Embryonic facial prominence (tissue), 1 donor: ENCODE measurements at regions not wholly inside any gene's neighbourhood (a gene's known extent, or its start where the extent isn't known, plus 50 kb on each side); places are given as distances from the start of the nearest gene placed in this dataset.

Experiments used
- DNase-seq: peaks from one replicate; pipeline ENCODE4 v3.0.0-alpha.2; 2016; ENCODE audit errors: extremely low spot score

DNA sequence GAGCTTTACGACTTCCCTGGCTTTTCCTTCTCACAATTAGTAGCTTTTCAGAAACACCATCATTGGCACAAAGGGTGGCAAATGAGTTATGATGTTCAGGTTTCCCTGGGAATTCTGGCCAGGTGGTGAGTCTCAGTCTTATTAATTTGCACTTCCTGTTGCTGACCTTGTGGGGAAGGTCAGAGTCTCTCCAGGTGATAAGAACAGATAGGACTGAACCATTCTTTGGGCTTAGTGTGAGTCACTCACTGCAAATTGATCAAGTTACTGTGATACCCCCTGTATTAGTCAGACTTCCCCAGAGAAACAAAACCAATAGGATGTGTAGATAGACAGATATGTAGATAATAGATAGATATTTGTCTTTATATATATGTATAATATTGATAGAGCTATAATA lies 53.8 kb upstream of the RANBP3L start:
- DNase-seq, result no peak

DNA sequence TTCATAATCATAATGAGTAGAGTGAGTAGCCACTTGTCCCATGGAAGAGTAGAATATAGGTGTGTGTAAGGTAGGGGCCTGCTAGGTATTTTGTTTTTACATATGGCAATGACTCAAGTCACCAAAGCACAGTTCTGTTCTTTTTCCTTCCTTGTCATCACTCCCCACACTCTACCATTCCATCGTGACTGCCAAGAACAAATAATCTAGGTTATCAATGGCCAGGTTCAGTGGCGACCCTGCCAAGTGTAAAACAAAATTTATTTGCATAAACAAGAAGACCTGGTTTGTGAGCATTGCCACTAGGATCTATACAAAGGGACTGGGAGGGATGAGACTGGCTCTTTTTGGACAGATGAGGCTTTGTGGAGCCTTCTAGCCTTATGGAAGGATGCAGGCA lies 55.2 kb upstream of the RANBP3L start:
- DNase-seq, result no peak

DNA sequence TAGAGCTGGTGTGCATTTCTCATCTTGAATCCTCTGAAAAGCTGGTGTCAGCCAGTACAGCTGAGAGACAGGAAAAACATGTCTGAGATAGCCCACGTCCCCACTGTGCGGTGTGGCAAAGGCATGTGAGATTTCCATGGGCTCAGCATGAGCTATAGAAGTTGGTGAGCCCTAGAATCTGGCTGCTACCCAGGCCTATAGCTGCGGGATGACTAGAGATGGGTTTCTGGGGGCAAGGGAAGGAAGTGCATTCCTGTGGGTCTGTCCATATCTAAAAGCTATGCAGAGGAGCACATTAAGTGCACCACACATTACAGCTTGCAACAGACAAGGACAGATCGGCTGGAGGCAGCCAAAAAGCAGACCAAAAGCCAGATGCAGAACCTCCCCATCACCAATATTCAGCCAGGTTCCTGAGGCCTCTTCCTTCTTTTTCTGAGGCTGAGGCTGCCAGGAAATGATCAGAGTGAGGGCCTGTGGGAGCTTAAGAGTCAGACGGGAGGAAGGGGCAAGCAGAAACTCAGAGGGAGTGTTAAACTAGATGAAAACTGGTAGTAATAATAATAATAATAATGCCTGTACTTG lies 55.8 kb upstream of the RANBP3L start:
- no peak for DNase-seq

DNA sequence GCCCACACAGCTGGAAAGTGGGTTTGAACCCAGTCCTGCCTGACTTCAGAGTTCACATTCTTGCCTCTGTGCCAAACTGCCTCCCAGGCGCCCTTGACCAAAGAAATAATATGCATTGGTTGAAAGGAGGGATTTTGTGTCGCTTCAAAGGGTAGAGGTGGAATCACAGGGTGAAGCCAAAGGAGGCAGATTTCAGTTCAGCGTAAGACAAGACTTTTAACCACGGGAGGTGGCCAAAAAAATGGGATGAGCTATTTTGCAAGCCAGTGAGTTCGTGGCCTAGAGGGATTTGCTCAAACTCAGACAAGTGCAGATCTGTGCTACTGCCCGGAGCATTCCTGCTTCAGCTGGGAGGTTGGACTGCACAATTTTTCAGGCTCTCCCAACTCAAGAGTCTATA lies 57.6 kb upstream of the RANBP3L start:
- DNase-seq, result no peak

DNA sequence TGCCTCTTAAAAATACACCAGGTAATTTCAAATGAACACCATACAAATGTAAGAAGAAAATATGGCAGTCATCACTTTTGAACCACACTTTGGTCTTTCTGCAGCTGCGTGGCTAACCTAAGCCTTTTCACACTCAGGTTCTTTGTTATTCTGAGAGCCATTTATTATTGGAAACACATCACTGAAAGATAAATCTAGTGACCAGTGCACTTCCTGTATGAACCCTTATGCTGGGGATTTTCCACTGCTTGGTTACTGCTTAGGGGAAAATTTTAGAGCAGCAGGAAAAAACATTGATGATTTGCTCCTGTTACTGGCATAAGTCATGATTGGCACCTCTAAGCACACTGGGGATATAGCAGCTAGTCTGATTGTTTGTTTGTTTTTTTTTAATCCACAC lies 58.6 kb upstream of the RANBP3L start:
- DNase-seq, result no peak

DNA sequence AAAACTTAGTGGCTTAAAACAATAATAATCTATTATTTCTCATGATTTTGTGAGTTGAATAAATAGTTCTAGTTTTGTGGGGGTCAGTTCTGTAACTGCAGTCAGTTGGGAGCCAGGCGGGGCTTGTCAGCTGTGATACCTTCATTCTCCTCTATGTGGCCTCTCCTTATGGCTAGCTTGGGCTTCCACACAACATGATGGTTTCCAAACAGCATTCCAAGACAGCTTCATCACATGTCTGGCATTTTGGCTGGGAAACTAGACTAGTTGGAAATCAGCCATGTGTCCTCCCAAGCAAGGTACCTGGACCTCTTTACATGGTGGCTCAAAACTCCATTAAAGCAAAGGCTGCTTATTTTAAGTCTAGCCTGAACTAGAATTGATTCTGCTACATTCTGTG lies 61.4 kb upstream of the RANBP3L start:
- DNase-seq, result no peak

DNA sequence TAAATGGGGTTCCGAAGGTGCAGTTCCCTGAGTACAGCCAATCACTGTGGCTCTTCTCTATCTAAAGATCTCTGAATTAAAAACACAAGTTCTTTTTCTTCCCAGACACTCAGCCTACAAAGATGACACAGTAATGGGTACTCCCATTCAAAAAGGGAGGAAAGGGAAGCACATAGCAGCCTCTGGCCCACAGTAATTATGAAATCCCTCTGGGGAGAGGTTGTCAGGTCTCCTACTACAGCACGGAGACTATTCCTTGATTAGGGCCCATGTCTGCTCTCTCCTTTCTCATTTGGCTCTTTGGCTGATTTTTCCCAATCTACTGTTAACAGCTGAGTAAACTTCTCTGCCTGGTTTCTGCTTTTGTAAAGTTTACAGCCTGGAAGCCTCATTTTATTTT lies 62.0 kb upstream of the RANBP3L start:
- DNase-seq, result no peak

DNA sequence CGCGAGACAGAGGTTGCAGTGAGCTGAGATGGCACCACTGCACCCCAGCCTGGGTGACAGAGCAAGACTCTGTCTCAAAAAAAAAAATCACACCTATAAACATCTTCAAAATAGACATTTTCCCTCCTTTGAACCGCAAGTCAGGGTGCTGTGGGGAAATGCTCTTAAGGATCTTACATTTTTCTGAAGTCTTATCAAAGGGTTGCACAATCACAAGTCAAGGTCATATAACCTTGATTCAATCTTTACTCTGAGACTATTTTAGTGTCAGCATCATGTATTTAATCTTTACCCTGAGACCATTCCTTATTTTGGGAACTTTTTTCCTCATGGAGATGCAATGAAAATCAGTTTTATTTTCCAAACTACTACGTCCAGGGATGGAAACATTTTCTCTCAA lies 62.8 kb upstream of the RANBP3L start:
- DNase-seq, result no peak

DNA sequence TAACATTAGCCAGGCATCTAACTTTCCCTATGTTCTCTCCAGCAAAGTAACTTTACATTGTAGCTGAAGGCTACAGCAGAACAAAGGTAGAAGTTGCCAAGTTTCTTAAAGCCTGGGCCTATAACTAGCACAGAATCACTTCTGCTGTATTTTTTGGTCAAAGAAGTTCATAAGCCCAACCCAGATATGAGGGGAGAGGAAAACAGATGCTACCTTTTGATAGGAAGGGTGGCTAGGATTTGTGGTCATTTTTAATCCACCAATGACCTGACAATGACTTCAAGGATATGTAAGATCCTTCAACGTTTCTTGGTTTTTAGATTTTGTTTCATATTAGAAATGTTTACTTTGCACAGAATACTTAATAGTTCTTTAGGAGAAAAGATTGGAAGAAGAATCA lies 64.2 kb upstream of the RANBP3L start:
- DNase-seq, result no peak

DNA sequence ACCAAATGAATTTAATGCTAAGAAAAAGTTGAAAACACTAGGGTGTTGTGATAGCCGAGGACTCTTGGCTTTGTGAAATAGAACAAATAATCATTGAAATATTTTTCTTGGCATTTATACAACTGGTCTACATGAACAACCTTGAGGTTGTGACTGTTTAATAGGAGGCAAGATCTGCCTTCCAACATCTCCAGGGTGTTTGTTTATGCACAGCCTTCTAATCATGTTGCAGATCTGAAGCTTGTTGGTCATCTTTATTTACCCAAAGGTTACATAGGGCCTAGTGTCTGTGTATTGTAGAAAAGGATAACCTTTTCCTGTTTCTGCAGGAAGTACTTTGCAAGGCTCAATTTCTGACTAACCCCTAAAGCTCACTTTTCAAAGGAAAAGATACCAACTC lies 65.2 kb upstream of the RANBP3L start:
- no peak for DNase-seq

DNA sequence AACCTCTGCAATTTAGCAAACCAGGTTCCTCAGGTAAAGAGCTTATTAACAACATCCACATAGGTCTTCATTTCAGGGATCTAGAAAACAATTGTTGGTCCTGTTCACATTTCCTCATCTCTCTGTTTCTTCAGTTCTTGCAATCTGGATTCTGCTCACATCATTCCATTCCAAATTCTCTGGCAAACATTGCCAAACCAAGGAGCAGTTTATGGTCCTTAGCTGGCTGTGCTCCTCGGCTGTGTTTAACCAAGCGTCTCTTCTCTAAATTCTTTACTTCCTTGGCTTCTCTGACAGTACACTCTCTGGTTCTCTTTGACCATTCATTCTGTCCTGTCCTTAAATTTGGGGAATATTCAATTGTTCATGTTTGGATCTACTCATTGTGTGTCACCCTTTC lies 65.8 kb upstream of the RANBP3L start:
- no peak for DNase-seq

DNA sequence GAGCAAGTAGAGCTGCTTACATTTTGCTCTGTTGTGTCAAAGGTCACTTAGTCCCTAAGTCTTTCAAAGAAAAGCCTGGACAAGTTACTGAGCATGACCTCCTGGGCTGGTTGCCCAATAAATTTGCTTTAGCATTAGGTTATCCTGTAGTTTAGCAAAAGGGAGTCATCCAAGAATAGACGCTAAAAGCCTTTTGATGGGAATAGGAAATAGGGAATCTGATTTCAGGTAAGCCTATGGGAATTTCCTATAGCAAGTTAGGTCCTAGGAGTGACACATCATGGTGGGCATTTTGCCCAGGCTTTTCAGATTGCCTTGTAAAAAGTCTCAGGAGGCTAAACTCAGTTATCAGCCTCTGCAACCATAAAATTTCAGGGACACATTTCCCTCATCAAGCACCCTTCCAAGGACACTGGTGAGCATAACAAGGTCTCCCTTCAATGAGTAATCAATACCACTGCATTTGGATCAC lies 67.6 kb upstream of the RANBP3L start:
- no peak for DNase-seq

DNA sequence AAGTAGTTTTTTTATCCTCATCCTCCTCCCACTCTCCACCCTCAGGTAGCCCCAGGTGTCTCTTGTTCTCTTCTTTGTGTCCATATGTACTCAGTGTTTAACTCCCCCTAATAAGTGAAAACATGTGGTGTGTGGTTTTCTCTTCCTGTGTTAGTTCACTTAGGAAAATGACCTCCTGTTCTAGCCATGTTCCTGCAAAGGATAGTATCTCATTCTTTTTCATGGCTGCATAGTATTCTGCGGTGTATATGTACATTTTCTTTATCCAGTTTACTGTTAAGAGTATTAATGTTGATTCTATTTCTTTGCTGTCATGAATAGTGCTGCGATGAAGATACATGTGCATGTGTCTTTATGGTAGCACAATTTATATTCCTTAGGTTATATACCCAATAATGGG lies 68.4 kb upstream of the RANBP3L start:
- no peak for DNase-seq

DNA sequence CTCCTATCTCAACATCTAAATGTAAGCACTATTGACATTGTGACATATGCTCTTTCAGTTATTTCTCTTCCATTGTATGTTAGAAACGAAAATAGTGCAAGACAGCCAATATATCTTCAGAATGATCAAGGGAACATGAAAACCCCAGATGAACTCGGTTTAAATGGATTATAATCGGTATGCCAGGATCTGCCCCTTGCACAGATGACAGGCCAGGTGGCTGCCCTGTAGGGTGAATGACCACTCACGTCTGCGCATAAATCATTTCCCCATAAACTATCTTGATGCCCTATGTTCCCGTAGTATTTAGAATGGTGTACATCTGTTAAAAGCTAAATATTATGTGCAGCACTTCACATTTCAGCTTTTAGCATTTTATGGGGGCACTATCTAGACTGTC lies 69.7 kb upstream of the RANBP3L start:
- DNase-seq, result no peak

DNA sequence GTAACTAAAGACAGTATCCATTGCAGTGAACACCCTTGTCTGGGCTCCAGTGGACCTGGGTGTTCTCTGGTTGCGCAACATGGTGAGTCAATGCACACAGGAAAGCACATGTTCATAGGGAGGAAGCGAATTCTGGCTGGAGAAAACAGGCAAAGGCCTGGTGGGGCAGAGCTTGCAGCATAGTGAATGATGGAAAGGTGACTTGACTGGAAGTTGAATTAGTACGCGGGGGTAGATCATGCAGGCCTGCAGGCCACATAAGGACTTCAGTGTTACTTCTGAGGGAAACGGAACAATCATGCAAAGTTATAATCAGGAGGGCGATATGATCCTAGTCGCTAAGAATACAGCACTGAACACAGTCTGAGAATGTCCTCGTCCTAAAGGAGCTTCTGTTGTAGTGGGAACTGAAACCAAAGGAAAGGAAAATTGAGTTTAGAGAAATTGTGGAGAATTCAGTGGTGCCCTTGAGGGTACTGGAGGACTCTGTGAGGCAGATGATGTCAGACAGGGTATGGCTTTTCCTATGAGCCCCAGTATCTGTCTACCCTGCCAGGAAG lies 71.9 kb upstream of the RANBP3L start:
- no peak for DNase-seq

DNA sequence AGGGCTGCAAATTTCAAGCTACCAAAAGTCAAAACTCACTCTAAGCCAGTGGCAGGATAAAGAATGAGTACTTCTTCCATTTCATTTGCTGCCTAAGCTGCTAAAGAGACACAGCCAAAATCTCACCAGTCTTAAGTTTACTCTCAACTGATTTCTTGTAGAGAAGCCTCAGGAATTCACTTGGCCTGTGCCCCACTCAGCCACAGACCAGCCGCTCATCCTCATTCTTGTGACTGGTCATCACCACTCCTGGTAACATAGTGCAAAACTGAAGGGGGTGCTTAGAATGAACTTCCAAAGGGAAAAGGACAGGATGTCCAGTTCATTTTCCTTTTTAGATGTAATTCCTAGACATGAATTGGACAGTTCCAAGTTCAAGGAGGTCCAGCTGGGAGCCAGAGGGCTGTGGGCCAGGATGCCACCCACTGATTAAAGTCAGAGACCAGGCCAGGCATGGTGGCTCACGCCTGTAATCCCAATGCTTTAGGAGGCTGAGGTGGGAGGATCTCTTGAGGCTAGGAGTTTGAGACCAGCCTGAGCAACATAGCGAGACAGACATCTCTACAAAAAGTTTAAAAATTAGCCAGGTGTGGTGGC lies 72.7 kb upstream of the RANBP3L start:
- no peak for DNase-seq

DNA sequence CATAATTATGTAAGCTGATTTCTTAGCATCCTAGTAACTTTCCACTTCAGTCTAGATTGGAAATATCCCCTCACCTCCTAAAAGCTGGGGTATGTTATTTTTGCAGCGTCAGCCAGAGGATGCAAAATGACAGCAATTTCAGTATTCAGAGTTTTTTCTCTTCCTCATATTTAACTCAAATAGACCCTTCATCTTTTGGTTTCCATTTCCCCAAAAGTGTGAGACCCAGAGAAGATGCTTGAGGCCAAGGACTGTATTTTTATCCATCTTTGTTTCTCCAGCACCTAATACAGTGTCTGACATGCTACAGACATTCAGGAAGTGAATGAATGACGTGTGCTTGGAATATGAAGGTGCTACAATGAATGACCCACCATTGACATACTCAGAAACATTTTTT lies 75.5 kb upstream of the RANBP3L start:
- DNase-seq, result no peak

DNA sequence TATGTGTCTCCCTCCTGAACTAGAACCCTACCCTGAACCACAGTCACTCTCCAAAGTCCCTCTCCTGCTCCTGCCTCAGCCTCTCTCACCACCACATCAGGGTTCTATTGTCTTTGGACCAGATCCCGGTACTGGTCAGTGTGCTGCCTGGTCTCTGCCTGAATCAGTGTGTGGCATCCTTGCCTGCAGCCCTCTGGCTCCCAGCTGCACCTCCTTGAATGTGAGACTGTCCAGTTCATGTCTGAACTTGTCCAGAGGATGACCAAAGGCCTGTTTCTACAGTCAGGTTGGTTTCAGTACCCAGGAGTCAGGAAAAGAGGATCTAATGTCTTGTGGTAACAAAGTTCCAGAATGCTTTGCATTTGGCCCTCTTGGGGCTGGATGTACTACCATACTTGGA lies 76.8 kb upstream of the RANBP3L start:
- no peak for DNase-seq

DNA sequence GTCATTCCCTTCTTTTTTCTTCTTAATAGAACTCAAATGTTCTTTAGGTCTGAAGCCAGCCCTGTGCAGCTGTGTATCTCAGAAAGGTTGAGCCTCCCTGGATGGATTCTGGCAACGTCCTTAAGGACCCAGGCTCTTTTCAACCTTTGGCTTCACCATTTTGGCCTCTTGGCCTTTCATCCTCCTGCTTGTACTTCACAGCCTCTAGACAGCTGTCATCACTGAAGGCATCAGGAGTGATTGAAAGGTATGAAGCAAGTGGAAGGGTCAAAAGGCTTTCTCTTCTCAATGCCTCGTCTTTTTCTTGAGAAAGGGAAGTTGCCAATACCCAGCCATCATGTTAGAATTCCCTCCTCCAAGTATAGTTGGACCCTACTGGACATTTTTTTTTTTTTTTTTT lies 81.2 kb upstream of the RANBP3L start:
- no peak for DNase-seq

DNA sequence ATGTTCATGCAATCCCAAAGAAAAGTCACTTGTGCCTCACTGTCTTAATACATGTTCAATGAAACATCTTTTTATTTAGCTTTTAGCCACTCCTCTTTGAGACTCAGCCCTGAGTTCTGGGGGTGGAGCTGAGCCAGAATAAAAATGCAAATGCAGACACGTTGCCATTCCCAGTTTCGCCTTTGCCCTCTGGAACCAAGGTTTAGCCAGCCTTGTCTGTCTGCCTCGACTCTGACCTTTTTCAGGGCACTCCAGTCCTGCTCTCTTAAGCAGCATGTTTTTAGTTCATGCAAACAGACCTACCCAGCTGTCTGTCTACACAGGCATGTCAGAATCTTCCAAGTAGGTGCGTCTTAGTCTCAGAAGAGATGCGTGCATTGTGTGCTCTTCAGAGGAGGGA lies 82.2 kb upstream of the RANBP3L start:
- no peak for DNase-seq

DNA sequence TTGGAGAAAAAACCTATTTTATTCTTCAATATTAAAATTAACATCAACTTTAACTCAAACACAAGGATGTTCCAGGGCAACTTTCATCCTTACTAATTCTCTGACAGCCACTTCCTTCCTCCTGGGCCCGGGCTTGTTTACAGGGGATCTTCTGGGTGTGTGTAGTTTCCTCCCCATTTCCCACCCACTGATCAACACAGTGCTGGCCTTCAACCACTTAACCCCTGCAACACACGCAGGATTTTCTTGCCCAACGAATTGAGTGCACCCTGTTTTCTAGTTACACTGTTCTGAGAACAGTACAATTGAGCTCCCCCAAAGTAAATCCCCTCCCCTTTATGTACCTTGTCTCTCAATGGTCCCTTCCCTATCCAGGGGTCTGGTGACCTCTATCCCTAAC lies 83.1 kb upstream of the RANBP3L start:
- DNase-seq, result no peak

DNA sequence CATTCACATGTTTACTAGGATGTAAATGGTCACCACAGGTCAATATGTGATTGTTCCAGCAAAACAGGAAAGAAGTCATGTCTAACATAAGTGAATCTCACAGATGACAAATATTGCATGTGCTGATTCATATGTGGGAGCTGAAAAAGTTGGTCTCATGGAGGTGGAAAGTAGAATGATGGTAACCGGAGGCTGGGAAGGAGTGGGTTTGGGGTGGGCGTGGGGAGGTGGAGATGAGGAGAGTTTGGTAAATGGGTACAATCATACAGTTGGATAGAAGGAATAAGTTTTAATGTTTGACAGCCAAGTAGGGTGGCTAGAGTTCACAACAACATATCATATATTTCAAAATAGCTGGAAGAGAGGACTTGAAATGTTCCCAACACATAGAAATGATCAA lies 83.8 kb upstream of the RANBP3L start:
- DNase-seq, result no peak

DNA sequence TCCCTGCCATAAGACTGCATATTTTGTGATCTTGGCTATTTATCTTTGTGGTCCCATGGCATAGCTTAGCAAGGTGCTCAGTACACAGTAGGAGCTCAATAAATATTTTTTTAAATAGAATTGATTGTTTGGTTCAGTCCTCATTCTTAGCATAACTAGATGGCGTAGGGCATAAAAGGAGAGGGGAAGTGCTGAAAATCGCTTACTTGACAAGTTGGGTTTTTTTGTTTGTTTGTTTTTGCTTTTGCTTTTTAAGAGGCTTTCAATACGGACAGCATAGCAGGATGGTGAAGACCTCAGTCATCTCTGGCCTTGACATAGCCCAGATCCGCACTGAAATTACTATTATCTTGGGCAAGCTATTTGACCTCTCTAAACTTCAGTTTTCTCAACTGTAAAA lies 86.6 kb upstream of the RANBP3L start:
- DNase-seq, result no peak

DNA sequence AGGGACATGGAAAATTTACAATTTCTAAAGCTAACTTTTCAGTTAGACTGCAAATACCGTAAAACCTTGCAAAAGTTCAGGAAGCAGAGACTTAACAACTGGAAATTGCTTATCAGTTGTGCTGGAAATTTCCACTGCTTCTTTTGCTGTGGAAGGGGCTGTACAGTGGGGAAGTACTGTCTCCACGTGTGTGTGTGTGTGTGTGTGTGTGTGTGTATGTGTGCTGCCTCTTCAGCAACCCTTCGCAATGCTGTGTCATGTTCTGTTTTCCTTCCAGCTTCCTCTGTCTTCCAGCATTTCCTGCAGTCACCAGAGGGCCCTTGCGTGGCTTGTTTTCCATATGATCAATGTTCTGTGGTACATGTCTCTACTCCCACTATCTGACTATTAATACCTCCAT lies 87.5 kb upstream of the RANBP3L start:
- no peak for DNase-seq
